ENCODE measurements at regions not wholly inside any gene's neighbourhood (a gene's known extent, or its start where the extent isn't known, plus 50 kb on each side); places are given as distances from the start of the nearest gene placed in this dataset.

DNA sequence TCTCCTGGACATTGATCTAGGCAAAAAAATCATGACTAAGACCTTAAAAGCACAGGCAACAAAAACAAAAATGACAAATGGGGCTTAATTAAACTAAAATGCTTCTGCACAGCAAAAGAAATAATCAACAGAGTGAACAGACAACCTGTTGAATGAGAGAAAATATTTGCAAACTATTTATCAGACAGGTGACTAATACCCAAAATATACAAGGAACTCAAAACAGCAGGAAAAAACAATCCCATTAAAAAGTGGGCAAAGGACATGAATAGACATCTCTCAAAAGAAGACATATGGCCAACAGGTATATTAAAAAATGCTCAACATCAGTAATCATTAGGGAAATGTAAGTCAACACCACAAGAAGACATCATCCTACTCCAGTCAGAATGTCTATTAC lies 166.8 kb downstream of the MTERF1 start:
- Mint-ChIP-seq H3K4me3 (no peak overlapping the region), H3K9me3 (ENCODE audit: insufficient read depth) (peaks cover 9% of the 10 kb centered on the region), H3K27me3 (no peaks in the 10 kb centered on the region), H3K27ac (no peak overlapping the region), H3K4me1 (no peaks in the 10 kb centered on the region)
- Histone ChIP-seq H4K20me1 (ENCODE audit: control insufficient read depth, insufficient read depth, low read length, poor library complexity, severe bottlenecking) (no peaks in the 10 kb centered on the region), H3K9ac (ENCODE audit: low read length) (no peak overlapping the region), H2AFZ (ENCODE audit: insufficient read depth, low read depth, low read length, poor library complexity, severe bottlenecking) (no peak overlapping the region), H3K4me2 (replicated peaks; ENCODE audit: low read depth, low read length, poor library complexity, severe bottlenecking) (no peak overlapping the region), H3K36me3 (replicated peaks in 1 of 2; ENCODE audit: control extremely low read depth in 1 of 2, control insufficient read depth in 1 of 2, extremely low read depth in 1 of 2, insufficient read depth in 2 of 2, low read length in 1 of 2) (no peaks in the 10 kb centered on the region), H3K27me3 (replicated peaks in 1 of 4; ENCODE audit: control extremely low read depth in 1 of 4, control insufficient read depth in 3 of 4, insufficient read depth in 4 of 4, low read length in 3 of 4) (no peaks in the 10 kb centered on the region), H3K9me3 (ENCODE audit: control extremely low read depth in 1 of 3, control insufficient read depth in 2 of 3, insufficient read depth in 1 of 3, low read length in 2 of 3) (peaks cover 0 to 5% (median 1%) of the 10 kb centered on the region in 3 donors), H3K4me1 (ENCODE audit: control insufficient read depth in 2 of 2, insufficient read depth in 2 of 2, low read length in 2 of 2) (no peaks in the 10 kb centered on the region), H3K4me3 (ENCODE audit: control extremely low read depth in 1 of 5, extremely low read depth in 1 of 5, insufficient read depth in 1 of 5, low read depth in 2 of 5, low read length in 4 of 5) (no peak overlapping the region), H3K79me2 (ENCODE audit: control insufficient read depth, insufficient read depth, low read length) (no peaks in the 10 kb centered on the region), H3K27ac (ENCODE audit: low read length in 2 of 2) (no peak overlapping the region)
- ChIA-PET POLR2A (no interaction called here), CTCF (no interaction called here)
- no peak for ATAC-seq (ENCODE audit: low read depth)
- intact Hi-C loops (cut with micrococcal nuclease): no loop called here
- TF ChIP-seq, protein P1, sequence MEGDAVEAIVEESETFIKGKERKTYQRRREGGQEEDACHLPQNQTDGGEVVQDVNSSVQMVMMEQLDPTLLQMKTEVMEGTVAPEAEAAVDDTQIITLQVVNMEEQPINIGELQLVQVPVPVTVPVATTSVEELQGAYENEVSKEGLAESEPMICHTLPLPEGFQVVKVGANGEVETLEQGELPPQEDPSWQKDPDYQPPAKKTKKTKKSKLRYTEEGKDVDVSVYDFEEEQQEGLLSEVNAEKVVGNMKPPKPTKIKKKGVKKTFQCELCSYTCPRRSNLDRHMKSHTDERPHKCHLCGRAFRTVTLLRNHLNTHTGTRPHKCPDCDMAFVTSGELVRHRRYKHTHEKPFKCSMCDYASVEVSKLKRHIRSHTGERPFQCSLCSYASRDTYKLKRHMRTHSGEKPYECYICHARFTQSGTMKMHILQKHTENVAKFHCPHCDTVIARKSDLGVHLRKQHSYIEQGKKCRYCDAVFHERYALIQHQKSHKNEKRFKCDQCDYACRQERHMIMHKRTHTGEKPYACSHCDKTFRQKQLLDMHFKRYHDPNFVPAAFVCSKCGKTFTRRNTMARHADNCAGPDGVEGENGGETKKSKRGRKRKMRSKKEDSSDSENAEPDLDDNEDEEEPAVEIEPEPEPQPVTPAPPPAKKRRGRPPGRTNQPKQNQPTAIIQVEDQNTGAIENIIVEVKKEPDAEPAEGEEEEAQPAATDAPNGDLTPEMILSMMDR (IDR thresholded peaks at IDR 0.05): no peak
- TF ChIP-seq EZH2 (IDR thresholded peaks at IDR 0.05; ENCODE audit: borderline replicate concordance, insufficient read depth, low read depth, low read length, poor library complexity, severe bottlenecking): no peak
- DNase-seq: no peak

DNA sequence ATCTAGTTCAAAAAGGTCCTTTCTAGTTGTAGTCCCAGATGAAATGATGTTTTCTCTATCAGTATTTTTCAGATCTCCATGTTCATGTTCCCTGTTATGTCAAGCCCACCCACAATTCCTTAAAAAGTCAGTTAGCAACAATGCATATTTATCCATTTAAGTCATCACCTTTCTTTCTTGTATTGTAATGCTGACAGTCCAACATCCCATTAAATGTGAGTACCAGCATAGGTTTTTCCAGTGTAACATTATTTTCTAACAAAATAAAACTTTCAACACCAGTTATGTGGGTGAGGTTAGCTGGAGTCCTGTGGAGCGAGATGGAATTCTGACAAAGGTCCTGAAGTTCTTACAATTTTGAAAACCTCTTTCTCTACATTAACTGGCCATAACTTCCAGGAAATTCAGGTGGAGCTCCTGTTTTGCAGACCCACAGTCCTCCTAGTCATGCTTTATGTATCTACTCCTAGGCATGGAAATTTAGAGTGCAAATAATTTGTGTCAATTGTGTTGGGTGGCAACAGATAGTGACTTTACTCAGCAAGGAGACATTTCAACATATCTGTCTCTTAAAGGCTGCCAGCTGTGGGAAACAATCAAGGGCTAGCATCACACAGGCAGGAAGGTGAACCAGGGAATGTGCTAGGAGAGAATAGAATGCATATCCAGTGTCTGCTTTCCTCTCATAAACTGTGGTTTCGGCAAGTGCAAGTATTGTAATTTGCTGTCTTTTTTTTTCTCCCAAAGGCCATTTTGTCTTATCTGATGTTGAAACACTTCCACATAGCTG lies 162.6 kb downstream of the MTERF1 start:
- Histone ChIP-seq H3K4me3 (ENCODE audit: control extremely low read depth in 1 of 5, extremely low read depth in 1 of 5, insufficient read depth in 1 of 5, low read depth in 2 of 5, low read length in 4 of 5) (no peak overlapping the region), H3K27ac (ENCODE audit: low read length in 2 of 2) (no peak overlapping the region), H3K79me2 (ENCODE audit: control insufficient read depth, insufficient read depth, low read length) (no peaks in the 10 kb centered on the region), H3K4me1 (ENCODE audit: control insufficient read depth in 2 of 2, insufficient read depth in 2 of 2, low read length in 2 of 2) (no peaks in the 10 kb centered on the region), H3K9me3 (ENCODE audit: control extremely low read depth in 1 of 3, control insufficient read depth in 2 of 3, insufficient read depth in 1 of 3, low read length in 2 of 3) (peaks cover 0 to 11% (median 4%) of the 10 kb centered on the region in 3 donors), H3K9ac (ENCODE audit: low read length) (no peak overlapping the region), H4K20me1 (ENCODE audit: control insufficient read depth, insufficient read depth, low read length, poor library complexity, severe bottlenecking) (no peaks in the 10 kb centered on the region), H3K4me2 (replicated peaks; ENCODE audit: low read depth, low read length, poor library complexity, severe bottlenecking) (no peak overlapping the region), H3K27me3 (replicated peaks in 1 of 4; ENCODE audit: control extremely low read depth in 1 of 4, control insufficient read depth in 3 of 4, insufficient read depth in 4 of 4, low read length in 3 of 4) (peaks cover 0 to 3% (median 0%) of the 10 kb centered on the region in 4 experiments), H2AFZ (ENCODE audit: insufficient read depth, low read depth, low read length, poor library complexity, severe bottlenecking) (no peak overlapping the region), H3K36me3 (replicated peaks in 1 of 2; ENCODE audit: control extremely low read depth in 1 of 2, control insufficient read depth in 1 of 2, extremely low read depth in 1 of 2, insufficient read depth in 2 of 2, low read length in 1 of 2) (no peaks in the 10 kb centered on the region)
- H3K9me3 Mint-ChIP-seq (ENCODE audit: insufficient read depth): peaks cover 17% of the 10 kb centered on the region
- no peak for TF ChIP-seq EZH2 (IDR thresholded peaks at IDR 0.05; ENCODE audit: borderline replicate concordance, insufficient read depth, low read depth, low read length, poor library complexity, severe bottlenecking)
- TF ChIP-seq, protein P1 (IDR thresholded peaks at IDR 0.05): no peak
- H3K4me3 Mint-ChIP-seq: no peak overlapping the region
- ChIA-PET POLR2A (no interaction called here), CTCF (no interaction called here)
- no peaks in the 10 kb centered on the region for H3K4me1 Mint-ChIP-seq
- DNase-seq (no peak), ATAC-seq (ENCODE audit: low read depth) (no peak)
- no peaks in the 10 kb centered on the region for H3K27me3 Mint-ChIP-seq
- no peak overlapping the region for H3K27ac Mint-ChIP-seq
- no CpG with 5 or more reads among the region's 2 CpGs for WGBS (ENCODE audit: insufficient coverage)
- intact Hi-C loops (cut with micrococcal nuclease): no loop called here
